DOHH2 (cell line): ENCODE measurements at regions not wholly inside any gene's neighbourhood (a gene's known extent, or its start where the extent isn't known, plus 50 kb on each side); places are given as distances from the start of the nearest gene placed in this dataset.

ENCODE experiments used
- H3F3A ChIP-seq: fragments of 200-600 bp; sonication (generic), shearing (Covaris generic); 2 replicates; pipeline ENCODE4 v1.6.0; 2016; ENCODE audit warnings: antibody characterized with exemption, mild to moderate bottlenecking; ENCODE audit not compliant: control insufficient read depth, insufficient read depth
- H3K27ac ChIP-seq: fragments of 200-600 bp; sonication (generic); 2 replicates; pipeline ENCODE4 v1.5.1; 2014; ENCODE audit warnings: low read depth, mild to moderate bottlenecking, low read length, moderate library complexity
- H3K27me3 ChIP-seq: fragments of 200-600 bp; sonication (generic); 2 replicates; pipeline ENCODE4 v1.6.1; 2014; ENCODE audit warnings: mild to moderate bottlenecking, low read length, mixed read lengths; ENCODE audit not compliant: control insufficient read depth
- H3K36me3 ChIP-seq: fragments of 200-600 bp; sonication (generic); 2 replicates; pipeline ENCODE4 v1.6.1; 2014; ENCODE audit warnings: mild to moderate bottlenecking, low read length, moderate library complexity, mixed read lengths; ENCODE audit not compliant: control insufficient read depth
- H3K4me1 ChIP-seq: fragments of 200-600 bp; sonication (generic); 2 replicates; pipeline ENCODE4 v1.6.1; 2014; ENCODE audit warnings: mild to moderate bottlenecking, low read length, mixed read lengths; ENCODE audit not compliant: control insufficient read depth
- H3K4me2 ChIP-seq: fragments of 200-600 bp; sonication (generic); 2 replicates; pipeline ENCODE4 v1.6.0; 2014; ENCODE audit warnings: mild to moderate bottlenecking, low read length, moderate library complexity
- H3K4me3 ChIP-seq: fragments of 200-600 bp; sonication (generic); 2 replicates; pipeline ENCODE4 v1.5.1; 2014; ENCODE audit warnings: mild to moderate bottlenecking, low read length, mixed read lengths
- H3K79me2 ChIP-seq: fragments of 200-600 bp; sonication (generic); 2 replicates; pipeline ENCODE4 v1.6.1; 2014; ENCODE audit warnings: mild to moderate bottlenecking, low read length, mixed read lengths; ENCODE audit not compliant: control insufficient read depth
- H3K9me2 ChIP-seq: fragments of 200-600 bp; sonication (generic); replicated peaks from 2 replicates; pipeline ENCODE4 v1.6.1; 2014; ENCODE audit warnings: mild to moderate bottlenecking, low read length, mixed read lengths; ENCODE audit not compliant: control insufficient read depth
- H3K9me3 ChIP-seq: fragments of 200-600 bp; sonication (generic); 2 replicates; pipeline ENCODE4 v1.6.1; 2014; ENCODE audit warnings: antibody characterized with exemption, low read length, mixed read lengths; ENCODE audit not compliant: control insufficient read depth, insufficient read depth
- H4K20me1 ChIP-seq: fragments of 200-600 bp; sonication (generic); 2 replicates; pipeline ENCODE4 v1.6.0; 2014; ENCODE audit warnings: low read depth, mild to moderate bottlenecking, antibody characterized with exemption, low read length, moderate library complexity; ENCODE audit not compliant: control insufficient read depth, insufficient read depth
- CTCF ChIP-seq: fragments of 200-600 bp; sonication (generic); IDR thresholded peaks from one replicate; pipeline ENCODE4 v1.5.1; 2014; ENCODE audit warnings: antibody characterized with exemption, mild to moderate bottlenecking, low read depth, low read length; ENCODE audit not compliant: poor library complexity, severe bottlenecking
- EZH2phosphoT487 ChIP-seq: fragments of 200-600 bp; sonication (generic); IDR thresholded peaks from 2 replicates; pipeline ENCODE4 v1.6.1; 2017; ENCODE audit warnings: borderline replicate concordance, mild to moderate bottlenecking, antibody characterized with exemption, low read length, moderate library complexity, mixed read lengths

- Histone ChIP-seq H3K4me1 (no peaks in the 10 kb centered on the region), H3K4me3 (no peak overlapping the region), H3K79me2 (no peaks in the 10 kb centered on the region), H3K36me3 (no peaks in the 10 kb centered on the region), H3K27ac (no peak overlapping the region), H3K9me2 (no peaks in the 10 kb centered on the region), H3K9me3 (no peaks in the 10 kb centered on the region), H3F3A (no peaks in the 10 kb centered on the region), H4K20me1 (no peaks in the 10 kb centered on the region), H3K27me3 (no peaks in the 10 kb centered on the region), H3K4me2 (no peak overlapping the region)
- TF ChIP-seq CTCF (no peak), EZH2phosphoT487 (no peak)
These were observed 275.7 kb upstream of the SSTR1 start for GRCh38 chr14:37932008-37932407.

- no peaks in the 10 kb centered on the region for H4K20me1 ChIP-seq
- no peaks in the 10 kb centered on the region for H3F3A ChIP-seq
- H3K4me2 ChIP-seq, result no peak overlapping the region
- H3K9me2 ChIP-seq, result no peaks in the 10 kb centered on the region
- H3K9me3 ChIP-seq, result no peaks in the 10 kb centered on the region
- no peaks in the 10 kb centered on the region for H3K4me1 ChIP-seq
- no peak overlapping the region for H3K27ac ChIP-seq
- TF ChIP-seq EZH2phosphoT487 (no peak), CTCF (no peak)
- H3K27me3 ChIP-seq, result no peaks in the 10 kb centered on the region
- H3K79me2 ChIP-seq, result no peaks in the 10 kb centered on the region
- no peaks in the 10 kb centered on the region for H3K36me3 ChIP-seq
- no peak overlapping the region for H3K4me3 ChIP-seq
These were observed 275.2 kb upstream of the SSTR1 start for GRCh38 chr14:37932481-37932880.

GRCh38 chr14:37936971-37937370, 270.7 kb upstream of the SSTR1 start:
- Histone ChIP-seq H3K27me3 (no peaks in the 10 kb centered on the region), H3K9me2 (no peaks in the 10 kb centered on the region), H4K20me1 (no peaks in the 10 kb centered on the region), H3K9me3 (no peaks in the 10 kb centered on the region), H3K27ac (no peak overlapping the region), H3F3A (no peaks in the 10 kb centered on the region), H3K4me2 (no peak overlapping the region), H3K79me2 (no peaks in the 10 kb centered on the region), H3K4me1 (no peaks in the 10 kb centered on the region), H3K36me3 (no peaks in the 10 kb centered on the region), H3K4me3 (no peak overlapping the region)
- TF ChIP-seq EZH2phosphoT487, result no peak
- no peak for TF ChIP-seq CTCF
